ENCODE measurements at regions not wholly inside any gene's neighbourhood (a gene's known extent, or its start where the extent isn't known, plus 50 kb on each side); places are given as distances from the start of the nearest gene placed in this dataset.
"Not testable (repeated sequence)": the region's sequence is repeated elsewhere in the genome, so short reads cannot be mapped to it uniquely, and the experiment has no call there.

- DNase-seq (ENCODE audit: low read depth): peak; percentile 20
Observed at GRCh38 chr3:197459571-197459970, 96.2 kb downstream of the BDH1 start.

GRCh38 chr3:197458906-197459470, 96.8 kb downstream of the BDH1 start:
- DNase-seq (ENCODE audit: low read depth): no peak

GRCh38 chr3:197458179-197458707, 97.5 kb downstream of the BDH1 start:
- DNase-seq (ENCODE audit: low read depth): peak; percentile 5

GRCh38 chr3:197456261-197457091, 99.3 kb downstream of the BDH1 start:
- DNase-seq (ENCODE audit: low read depth): peak; percentile 17

GRCh38 chr3:197454841-197455240, 100.9 kb downstream of the BDH1 start:
- not testable (repeated sequence) for DNase-seq (ENCODE audit: low read depth)

GRCh38 chr3:197454014-197454413, 101.8 kb downstream of the BDH1 start:
- DNase-seq (ENCODE audit: low read depth): no peak

- DNase-seq (ENCODE audit: low read depth): no peak
Observed at GRCh38 chr3:197450810-197451209, 105.0 kb downstream of the BDH1 start.

GRCh38 chr3:197450308-197450707, 105.5 kb downstream of the BDH1 start:
- DNase-seq (ENCODE audit: low read depth): no peak

GRCh38 chr3:197449181-197449580, 106.6 kb downstream of the BDH1 start:
- not testable (repeated sequence) for DNase-seq (ENCODE audit: low read depth)

- not testable (repeated sequence) for DNase-seq (ENCODE audit: low read depth)
Observed at GRCh38 chr3:197447781-197448180, 108.0 kb downstream of the BDH1 start.

GRCh38 chr3:197447057-197447456, 108.7 kb downstream of the BDH1 start:
- DNase-seq (ENCODE audit: low read depth): no peak

GRCh38 chr3:197446700-197447056, 109.1 kb downstream of the BDH1 start:
- no peak for DNase-seq (ENCODE audit: low read depth)

GRCh38 chr3:197445896-197446699, 109.7 kb downstream of the BDH1 start:
- no peak for DNase-seq (ENCODE audit: low read depth)

GRCh38 chr3:197444793-197445379, 110.9 kb downstream of the BDH1 start:
- DNase-seq (ENCODE audit: low read depth): no peak

- no peak for DNase-seq (ENCODE audit: low read depth)
Observed at GRCh38 chr3:197443506-197443905, 112.3 kb downstream of the BDH1 start.

GRCh38 chr3:197440717-197441303, 115.0 kb downstream of the BDH1 start:
- DNase-seq (ENCODE audit: low read depth): no peak

- no peak for DNase-seq (ENCODE audit: low read depth)
Observed at GRCh38 chr3:197438906-197439305, 116.9 kb downstream of the BDH1 start.

GRCh38 chr3:197435426-197435825, 120.3 kb downstream of the BDH1 start:
- DNase-seq (ENCODE audit: low read depth): no peak

GRCh38 chr3:197434830-197435229, 120.9 kb downstream of the BDH1 start:
- no peak for DNase-seq (ENCODE audit: low read depth)

- no peak for DNase-seq (ENCODE audit: low read depth)
Observed at GRCh38 chr3:197432384-197433127, 123.2 kb downstream of the BDH1 start.

GRCh38 chr3:197431346-197431910, 124.3 kb downstream of the BDH1 start:
- no peak for DNase-seq (ENCODE audit: low read depth)
